Right cardiac atrium (tissue), 5 donors: ENCODE measurements at regions not wholly inside any gene's neighbourhood (a gene's known extent, or its start where the extent isn't known, plus 50 kb on each side); places are given as distances from the start of the nearest gene placed in this dataset.
"Not testable (repeated sequence)": the region's sequence is repeated elsewhere in the genome, so short reads cannot be mapped to it uniquely, and the experiment has no call there.

ENCODE experiments used
- ATAC-seq, 2 donors: fragments of 200-7000 bp; cut with Tn5 transposase; one replicate each; pipeline versions ENCODE4 v1.8.0 to v1.9.1; 2020; ENCODE audit warnings: moderate library complexity in 2 of 2, mild to moderate bottlenecking in 1 of 2
- DNase-seq, 3 donors: peaks; one replicate each; pipeline ENCODE4 v3.0.0-alpha.2; 2020
- H3K27ac ChIP-seq: one replicate; pipeline ENCODE4 v1.5.1; 2013; ENCODE audit warnings: mild to moderate bottlenecking, low read length, control low read depth, moderate library complexity
- H3K27me3 ChIP-seq: one replicate; pipeline ENCODE4 v1.6.1; 2013; ENCODE audit not compliant: control insufficient read depth, insufficient read depth
- H3K4me1 ChIP-seq: one replicate; pipeline ENCODE4 v1.6.1; 2013; ENCODE audit warnings: low read length; ENCODE audit not compliant: control insufficient read depth, insufficient read depth
- H3K4me3 ChIP-seq: one replicate; pipeline ENCODE4 v1.5.1; 2013; ENCODE audit warnings: low read length, control low read depth
- H3K9me3 ChIP-seq: one replicate; pipeline ENCODE4 v1.6.1; 2013; ENCODE audit warnings: low read length; ENCODE audit not compliant: control insufficient read depth
- WGBS: extraction: QIAGEN DNeasy Blood & Tissue Kit; methylation state at CpG from one replicate; pipeline ENCODE4 v1.1.7; 2013; 5-methylcytosine and 5-hydroxymethylcytosine counted together
- intact Hi-C, 4 donors: fragments of 100-400 bp; cut with DNase I; formaldehyde crosslinking; loops; one replicate each; pipeline versions ENCODE4 v1.11.0 to v1.14.0; 2022 to 2023
- donor health status: healthy with polysubstance abuse.
- donor health status: DM: no; HTN: yes; CAD: no.
- donor health status: DM: no; HTN: no; CAD: no.
- donor health status: DM: no; HTN: yes; CAD: no; lungs with severe emphysema.
- donor health status: DM: yes; HTN: yes; CAD: no.

DNA sequence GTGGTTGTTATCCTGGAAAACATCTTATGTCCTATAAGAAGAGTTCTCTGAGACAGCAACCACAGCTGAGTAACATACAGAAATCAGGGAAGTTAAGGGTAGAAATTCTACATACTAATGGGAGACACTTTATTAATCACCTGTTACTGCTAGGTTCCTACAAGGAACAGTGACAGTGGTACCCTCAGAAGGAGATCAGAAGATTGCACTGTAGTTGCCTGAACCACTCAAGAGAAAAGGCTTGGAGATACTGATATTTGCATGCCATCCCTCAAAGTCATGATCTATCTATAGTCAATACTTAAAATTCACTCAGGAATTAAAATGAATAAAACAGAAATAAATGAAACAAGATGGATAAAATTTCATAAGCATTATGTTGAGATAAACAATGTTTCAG is 136.0 kb downstream of the LMLN start:
- no peak overlapping the region for H3K27ac ChIP-seq
- no peak for DNase-seq
- H3K9me3 ChIP-seq: no peaks in the 10 kb centered on the region
- H3K4me1 ChIP-seq: no peaks in the 10 kb centered on the region
- intact Hi-C loops: no loop called here
- H3K27me3 ChIP-seq: peaks cover 2% of the 10 kb centered on the region
- H3K4me3 ChIP-seq: no peak overlapping the region
- no peak for ATAC-seq

DNA sequence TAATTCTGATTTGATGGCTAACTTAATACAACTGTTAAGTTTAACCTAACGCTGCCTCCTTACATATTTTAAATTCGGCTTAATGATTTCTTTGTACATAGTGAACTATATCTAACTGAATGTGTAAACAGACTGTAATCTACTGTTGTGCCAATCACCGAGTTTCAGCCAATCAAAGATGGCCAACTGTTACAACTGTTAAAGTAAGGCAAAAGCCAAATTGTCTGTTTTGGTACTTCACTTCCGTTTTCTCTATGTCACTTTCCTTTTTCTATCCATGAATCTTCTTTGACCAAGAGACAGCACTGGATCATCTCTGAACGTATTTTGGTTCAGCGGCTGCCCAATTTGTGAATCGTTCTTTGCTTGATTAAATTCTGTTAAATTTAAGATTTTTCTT is 137.0 kb downstream of the LMLN start:
- Histone ChIP-seq H3K27ac (no peak overlapping the region), H3K4me1 (no peaks in the 10 kb centered on the region), H3K27me3 (peaks cover 2% of the 10 kb centered on the region), H3K9me3 (no peaks in the 10 kb centered on the region), H3K4me3 (no peak overlapping the region)
- intact Hi-C loops: no loop called here
- 86% methylated on average over 7 of the region's 7 CpGs for WGBS
- no peak for ATAC-seq
- DNase-seq: no peak

DNA sequence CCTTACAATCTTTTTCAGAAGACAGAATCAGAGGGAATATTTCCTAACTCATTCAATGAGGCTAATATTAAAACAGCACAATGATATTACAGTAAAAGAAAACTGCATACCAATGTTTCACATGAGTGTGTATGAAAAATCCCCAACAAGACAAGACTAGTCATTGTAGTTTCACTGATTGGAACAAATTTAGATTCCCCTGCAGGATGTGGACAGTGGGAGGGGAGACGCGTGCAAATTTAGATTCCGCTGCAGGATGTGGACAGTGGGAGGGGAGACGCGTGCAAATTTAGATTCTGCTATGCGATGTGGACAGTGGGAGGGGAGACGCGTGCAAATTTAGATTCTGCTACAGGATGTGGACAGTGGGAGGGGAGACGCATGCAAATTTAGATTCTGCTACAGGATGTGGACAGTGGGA is 138.7 kb downstream of the LMLN start:
- 63% methylated on average over 7 of the region's 9 CpGs for WGBS
- H3K9me3 ChIP-seq, DNase-seq, H3K27me3 ChIP-seq, intact Hi-C loops, H3K4me1 ChIP-seq, H3K4me3 ChIP-seq, ATAC-seq, H3K27ac ChIP-seq: not testable (repeated sequence)

- DNase-seq, H3K27ac ChIP-seq, H3K4me1 ChIP-seq, H3K27me3 ChIP-seq, H3K9me3 ChIP-seq, H3K4me3 ChIP-seq, ATAC-seq, intact Hi-C loops: not testable (repeated sequence)
- 58% methylated on average over 10 of the region's 10 CpGs for WGBS
Observed at GRCh38 chr3:198103070-198103469, 143.1 kb downstream of the LMLN start.

GRCh38 chr3:198106265-198106664 is 146.2 kb downstream of the LMLN start:
- no peak for ATAC-seq
- WGBS: 89% methylated on average over 4 of the region's 4 CpGs
- no peaks in the 10 kb centered on the region for H3K4me1 ChIP-seq

GRCh38 chr3:198107840-198108734 is 148.1 kb downstream of the LMLN start:
- ATAC-seq: no peak
- Histone ChIP-seq H3K27me3 (peaks cover 4% of the 10 kb centered on the region), H3K27ac (no peak overlapping the region), H3K9me3 (no peaks in the 10 kb centered on the region), H3K4me1 (no peaks in the 10 kb centered on the region), H3K4me3 (no peak overlapping the region)
- 23% methylated on average over 6 of the region's 6 CpGs for WGBS
- intact Hi-C loops: no loop called here
- DNase-seq: no peak

More at GRCh38 chr3:198106265-198106664, 146.2 kb downstream of the LMLN start:
- H3K4me3 ChIP-seq: no peak overlapping the region
- H3K27ac ChIP-seq: no peak overlapping the region
- no peaks in the 10 kb centered on the region for H3K9me3 ChIP-seq
- intact Hi-C loops: no loop called here
- H3K27me3 ChIP-seq: peaks cover 4% of the 10 kb centered on the region
- DNase-seq: no peak

- 83% methylated on average over 5 of the region's 5 CpGs for WGBS
- ATAC-seq (no peak), DNase-seq (no peak)
- Histone ChIP-seq H3K27ac (no peak overlapping the region), H3K27me3 (peaks cover 4% of the 10 kb centered on the region), H3K4me1 (no peaks in the 10 kb centered on the region), H3K4me3 (no peak overlapping the region), H3K9me3 (no peaks in the 10 kb centered on the region)
- intact Hi-C loops: no loop called here
Observed at GRCh38 chr3:198109883-198110282, 149.9 kb downstream of the LMLN start.

DNA sequence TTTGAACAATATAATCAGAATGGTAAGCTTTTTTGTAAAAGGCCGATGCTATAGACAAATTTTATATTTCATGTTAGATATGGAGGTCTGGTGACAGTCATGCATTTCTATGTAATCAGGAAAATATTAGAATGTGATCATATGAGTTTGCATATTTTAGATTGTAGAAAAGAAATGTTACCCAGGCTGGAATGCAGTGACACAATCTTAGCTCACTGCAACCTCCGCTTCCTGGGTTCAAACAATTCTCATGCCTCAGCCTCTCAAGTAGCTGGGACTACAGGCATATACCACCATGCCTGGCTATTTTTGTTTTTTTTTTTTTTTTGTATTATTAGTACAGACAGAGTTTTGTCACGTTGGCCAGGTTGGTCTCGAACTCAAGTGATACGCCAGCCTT is 152.0 kb downstream of the LMLN start:
- Histone ChIP-seq H3K9me3 (no peaks in the 10 kb centered on the region), H3K27ac (no peak overlapping the region)
- intact Hi-C loops: no loop called here

DNA sequence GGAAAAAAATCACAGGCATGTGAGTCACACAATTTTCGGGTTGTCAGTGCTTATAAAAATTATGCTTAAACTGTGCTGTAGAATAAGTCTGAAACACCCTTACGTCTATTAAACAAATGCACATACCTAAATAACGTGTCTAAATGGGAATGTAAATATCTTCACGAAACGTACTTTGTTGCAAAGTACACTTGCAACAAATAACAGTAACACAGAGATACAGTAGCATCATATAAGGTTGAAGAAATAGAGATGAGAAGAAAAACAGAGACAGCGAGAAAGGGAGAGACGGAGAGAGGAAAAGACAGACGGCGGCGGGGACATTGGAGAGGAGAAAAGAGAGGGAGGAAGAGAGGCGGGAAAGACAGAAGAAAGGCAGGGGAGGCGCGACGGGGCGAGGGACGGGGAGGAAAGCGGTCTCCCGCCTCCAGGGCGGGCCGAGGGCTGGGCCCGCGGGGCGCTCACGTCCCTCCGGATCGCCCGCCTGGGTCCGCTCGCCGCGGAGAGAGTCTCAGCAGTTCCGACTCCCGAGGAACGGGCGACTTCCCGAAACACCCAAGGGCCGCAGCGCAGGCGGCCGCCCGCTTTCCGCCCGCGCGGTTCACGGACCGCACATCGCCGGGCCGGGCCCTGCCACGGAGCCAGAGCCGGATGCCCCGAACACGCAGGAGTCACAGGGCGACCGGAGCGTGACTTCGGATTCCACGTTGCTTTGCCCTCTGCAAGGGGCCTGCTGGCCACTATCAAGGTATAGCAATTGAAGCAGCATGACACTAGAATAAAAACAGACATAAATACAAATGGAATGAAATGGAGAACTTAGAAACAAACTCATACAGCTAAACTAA is 153.4 kb downstream of the LMLN start:
- Histone ChIP-seq H3K4me3 (no peak overlapping the region), H3K27ac (no peak overlapping the region), H3K4me1 (no peaks in the 10 kb centered on the region), H3K27me3 (peaks cover 2% of the 10 kb centered on the region), H3K9me3 (no peaks in the 10 kb centered on the region)
- WGBS: 5% methylated on average over 59 of the region's 59 CpGs
- ATAC-seq (peak; percentile 41 to 55), DNase-seq (peak; percentile 18 to 64 (median 52))
- intact Hi-C loops: no loop called here

More for the DNA sequence above, 152.0 kb downstream of the LMLN start:
- Histone ChIP-seq H3K27me3 (peaks cover 2% of the 10 kb centered on the region), H3K4me3 (no peak overlapping the region), H3K4me1 (no peaks in the 10 kb centered on the region)
- WGBS: 87% methylated on average over 5 of the region's 5 CpGs
- ATAC-seq (no peak), DNase-seq (no peak)

GRCh38 chr3:198114516-198114915 is 154.5 kb downstream of the LMLN start:
- intact Hi-C loops: not testable (repeated sequence)
- 88% methylated on average over 7 of the region's 7 CpGs for WGBS

GRCh38 chr3:198122184-198122583 is 162.2 kb downstream of the LMLN start:
- H3K4me3 ChIP-seq, intact Hi-C loops, H3K27me3 ChIP-seq, H3K27ac ChIP-seq, DNase-seq, H3K4me1 ChIP-seq, ATAC-seq, H3K9me3 ChIP-seq: not testable (repeated sequence)
- WGBS: 82% methylated on average over 8 of the region's 8 CpGs

More at GRCh38 chr3:198114516-198114915, 154.5 kb downstream of the LMLN start:
- ATAC-seq, H3K27ac ChIP-seq, H3K4me3 ChIP-seq, H3K4me1 ChIP-seq, H3K9me3 ChIP-seq, DNase-seq, H3K27me3 ChIP-seq: not testable (repeated sequence)
